HG02973 (cell line): ENCODE measurements at regions not wholly inside any gene's neighbourhood (a gene's known extent, or its start where the extent isn't known, plus 50 kb on each side); places are given as distances from the start of the nearest gene placed in this dataset.

Source experiments
- ATAC-seq: cut with Tn5 transposase; IDR thresholded peaks from one replicate; pipeline ENCODE4 v1.9.1; 2021; ENCODE audit warnings: moderate library complexity; ENCODE audit not compliant: unreplicated experiment

- ATAC-seq, result no peak
These were observed 261.0 kb downstream of the STK31 start for GRCh38 chr7:23971031-23971430.

GRCh38 chr7:23972057-23972456 lies 262.0 kb downstream of the STK31 start:
- ATAC-seq, result no peak

GRCh38 chr7:23973264-23973663 lies 263.2 kb downstream of the STK31 start:
- ATAC-seq, result no peak

DNA sequence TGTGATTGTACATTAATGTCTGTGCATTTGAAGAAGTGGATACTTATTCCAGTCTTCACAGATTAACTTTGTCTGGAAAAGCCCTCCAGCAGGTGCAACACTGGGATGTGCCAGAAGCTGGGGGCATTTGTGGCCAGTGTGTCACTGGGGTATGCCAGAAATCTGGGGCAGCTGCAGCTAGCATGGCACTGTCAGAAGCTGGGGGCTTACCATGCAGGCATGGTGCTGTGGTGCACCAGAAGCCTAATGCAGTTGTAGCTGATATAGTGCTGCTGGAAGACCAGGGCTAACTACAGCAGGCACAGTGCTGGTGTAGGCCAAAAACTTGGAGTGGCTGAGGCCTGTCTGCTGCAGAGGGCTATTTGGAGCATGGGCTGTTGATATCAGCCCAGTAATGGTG lies 270.1 kb downstream of the STK31 start:
- ATAC-seq, result no peak

DNA sequence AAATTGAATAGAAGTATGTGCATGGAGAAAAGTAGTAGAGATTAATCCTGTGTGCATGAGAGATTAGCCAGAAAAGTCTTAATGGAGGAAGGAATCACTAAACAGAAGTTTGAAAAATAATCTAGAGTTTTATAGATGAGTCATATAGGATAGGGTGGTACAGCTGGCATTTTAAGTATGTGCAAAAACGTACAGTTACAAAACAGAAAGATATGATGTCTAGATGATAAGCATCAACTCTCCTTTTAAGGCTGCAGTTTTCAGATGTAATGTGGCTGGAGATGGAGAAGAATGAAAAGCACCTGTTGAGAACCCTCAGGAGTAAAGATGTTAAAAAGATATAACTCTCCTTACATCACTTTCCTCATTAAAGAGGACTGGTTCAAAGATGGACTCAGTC lies 271.3 kb downstream of the STK31 start:
- ATAC-seq, result no peak

DNA sequence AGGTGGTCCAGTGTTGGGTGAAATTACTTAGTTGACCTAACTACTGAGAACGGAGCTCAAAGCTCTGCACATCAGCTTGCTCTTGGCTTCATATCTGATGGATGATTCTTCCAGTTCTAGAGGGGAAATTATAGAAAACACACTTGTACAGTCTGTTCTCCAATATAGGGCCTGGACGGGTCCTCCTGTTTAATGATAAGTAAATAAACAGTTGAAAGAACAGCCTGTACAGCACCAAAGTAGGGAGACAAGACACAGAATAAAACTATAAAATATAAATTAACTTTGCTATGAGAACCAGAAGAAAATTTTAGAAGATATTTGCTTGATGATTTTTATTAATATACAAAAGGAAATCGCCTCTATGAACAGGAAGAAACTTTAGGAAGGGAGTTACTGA lies 271.7 kb downstream of the STK31 start:
- ATAC-seq, result no peak

DNA sequence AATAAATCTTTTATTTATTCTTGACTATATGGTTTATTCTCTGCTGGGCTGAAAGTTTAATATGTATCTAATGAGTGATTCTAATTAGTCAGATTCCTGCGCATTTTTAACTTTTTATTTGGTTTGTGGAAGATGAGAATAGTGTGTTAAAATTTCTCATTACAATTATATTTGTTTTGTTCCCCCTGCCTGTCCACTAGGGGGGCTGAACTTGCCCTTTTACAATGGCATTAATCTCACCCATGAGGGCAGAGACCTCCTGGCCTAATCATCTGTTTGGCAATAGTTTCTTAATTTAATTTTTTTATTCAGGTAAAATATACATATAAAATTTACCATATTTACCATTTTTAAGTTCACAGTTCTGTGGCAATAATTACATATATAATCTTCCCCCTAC lies 278.5 kb upstream of the NPY start:
- ATAC-seq, result no peak

- no peak for ATAC-seq
These were observed 273.5 kb upstream of the NPY start for GRCh38 chr7:24010495-24010894.

GRCh38 chr7:24017519-24017918 lies 266.5 kb upstream of the NPY start:
- no peak for ATAC-seq

GRCh38 chr7:24018331-24018730 lies 265.7 kb upstream of the NPY start:
- ATAC-seq, result no peak

DNA sequence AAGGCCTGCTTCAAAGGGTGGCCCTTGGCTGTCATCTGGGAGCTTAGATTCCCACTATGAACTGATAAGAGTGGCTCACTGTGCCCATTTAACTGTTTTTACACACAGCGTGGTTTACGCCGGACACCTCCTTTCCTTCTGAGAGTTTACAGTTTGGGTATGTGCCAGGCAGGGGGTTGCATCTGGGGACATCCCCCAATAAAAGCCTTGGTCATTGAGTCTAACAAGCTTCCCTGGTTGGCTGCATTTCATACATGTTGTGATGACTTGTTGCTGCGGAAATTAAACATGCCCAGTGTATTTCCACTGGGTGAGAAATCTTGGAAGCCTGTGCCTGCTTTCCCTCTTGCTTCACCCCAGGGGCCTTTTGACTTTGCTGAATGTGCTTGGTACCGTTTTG lies 264.1 kb upstream of the NPY start:
- ATAC-seq, result no peak

DNA sequence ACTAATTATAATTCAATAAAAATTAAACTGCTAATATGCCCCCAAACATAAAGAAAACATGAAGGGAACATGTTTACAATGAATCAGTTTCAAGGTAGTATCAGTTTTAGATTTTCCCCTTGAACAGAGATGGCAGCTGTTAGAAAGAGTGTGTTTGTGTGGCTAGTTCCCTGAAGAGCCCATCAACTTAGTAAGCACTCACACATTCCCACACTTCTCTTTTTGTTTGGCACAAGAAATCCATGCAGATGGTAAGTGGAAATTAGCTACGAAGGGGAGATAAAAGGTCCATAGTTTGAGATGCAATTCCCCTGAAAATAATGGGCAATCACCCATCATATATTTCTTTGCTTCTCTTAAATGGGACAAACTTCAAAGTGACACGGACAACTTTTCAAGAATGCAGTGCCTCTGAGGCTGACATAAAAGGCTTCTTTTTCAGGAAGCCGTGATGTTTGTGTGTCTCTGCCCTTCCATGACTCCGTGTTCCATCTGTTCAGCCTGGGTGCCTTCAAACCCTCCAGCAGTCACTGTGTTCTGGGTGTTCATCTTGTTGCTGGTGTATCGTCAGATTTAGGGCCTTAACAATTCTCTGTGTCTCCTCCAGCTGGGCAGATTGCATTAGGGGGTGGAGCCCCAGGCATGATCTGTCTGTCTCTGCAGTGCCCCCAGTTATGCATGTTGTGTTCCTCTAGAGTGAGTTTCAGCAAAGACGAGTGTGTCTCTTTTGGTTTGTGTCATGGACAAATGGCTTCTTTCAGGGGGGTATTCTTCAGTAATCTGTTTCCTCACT lies 259.5 kb upstream of the NPY start:
- ATAC-seq, result no peak

GRCh38 chr7:24025094-24025493 lies 258.9 kb upstream of the NPY start:
- no peak for ATAC-seq

GRCh38 chr7:24025765-24026164 lies 258.2 kb upstream of the NPY start:
- no peak for ATAC-seq

- ATAC-seq, result no peak
These were observed 257.6 kb upstream of the NPY start for GRCh38 chr7:24026351-24026750.

- ATAC-seq, result no peak
These were observed 254.9 kb upstream of the NPY start for GRCh38 chr7:24029068-24029467.

GRCh38 chr7:24034251-24034650 lies 249.7 kb upstream of the NPY start:
- ATAC-seq, result no peak

DNA sequence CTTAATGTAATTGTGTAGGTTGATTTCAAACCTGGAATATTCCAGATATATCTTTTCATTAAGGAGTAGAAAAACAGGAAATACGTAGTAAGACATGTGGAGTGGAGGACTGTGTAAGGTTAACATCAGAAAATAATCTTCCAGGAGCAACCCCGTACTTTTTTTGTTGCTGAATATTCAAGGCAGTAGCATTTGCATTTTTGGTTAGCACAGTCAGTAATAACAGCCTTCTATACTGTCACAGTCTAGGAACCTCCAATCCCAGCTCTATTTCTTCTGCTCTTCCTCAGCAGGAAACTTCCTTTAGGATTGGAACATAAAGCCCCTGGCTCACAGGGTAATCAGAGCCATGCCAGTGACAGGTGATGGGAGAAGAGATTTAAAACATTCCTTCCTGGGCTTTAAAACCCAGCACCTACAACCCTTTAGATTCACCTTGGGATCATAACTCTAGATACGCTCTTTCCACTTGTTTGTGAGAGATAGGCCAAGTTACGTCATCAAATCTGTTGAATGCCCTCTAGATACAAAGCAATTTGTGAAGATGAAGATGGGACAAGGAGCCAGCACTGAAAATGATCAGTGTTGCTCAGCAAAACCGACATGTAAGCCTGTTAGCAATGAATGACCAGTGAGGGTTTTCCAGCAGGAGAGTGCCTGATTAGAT lies 248.5 kb upstream of the NPY start:
- no peak for ATAC-seq

DNA sequence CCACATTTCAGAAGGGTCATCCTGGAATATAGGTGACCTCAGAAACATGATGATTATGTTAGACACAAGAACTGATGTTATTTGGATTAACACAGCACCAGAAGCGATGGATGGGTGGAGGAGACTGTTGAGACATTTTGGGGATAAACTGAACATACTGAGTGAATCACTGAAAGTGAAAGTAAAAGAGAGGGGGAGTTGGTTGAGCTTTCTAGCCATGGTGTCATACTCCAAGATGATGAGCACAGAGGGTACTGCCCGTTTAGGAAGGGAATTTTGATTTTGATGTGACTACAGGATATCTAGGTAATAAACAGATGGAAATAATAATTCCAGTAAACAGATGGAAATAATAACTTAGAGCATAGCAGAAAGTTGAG lies 248.0 kb upstream of the NPY start:
- ATAC-seq, result no peak

GRCh38 chr7:24038993-24039392 lies 245.0 kb upstream of the NPY start:
- no peak for ATAC-seq

DNA sequence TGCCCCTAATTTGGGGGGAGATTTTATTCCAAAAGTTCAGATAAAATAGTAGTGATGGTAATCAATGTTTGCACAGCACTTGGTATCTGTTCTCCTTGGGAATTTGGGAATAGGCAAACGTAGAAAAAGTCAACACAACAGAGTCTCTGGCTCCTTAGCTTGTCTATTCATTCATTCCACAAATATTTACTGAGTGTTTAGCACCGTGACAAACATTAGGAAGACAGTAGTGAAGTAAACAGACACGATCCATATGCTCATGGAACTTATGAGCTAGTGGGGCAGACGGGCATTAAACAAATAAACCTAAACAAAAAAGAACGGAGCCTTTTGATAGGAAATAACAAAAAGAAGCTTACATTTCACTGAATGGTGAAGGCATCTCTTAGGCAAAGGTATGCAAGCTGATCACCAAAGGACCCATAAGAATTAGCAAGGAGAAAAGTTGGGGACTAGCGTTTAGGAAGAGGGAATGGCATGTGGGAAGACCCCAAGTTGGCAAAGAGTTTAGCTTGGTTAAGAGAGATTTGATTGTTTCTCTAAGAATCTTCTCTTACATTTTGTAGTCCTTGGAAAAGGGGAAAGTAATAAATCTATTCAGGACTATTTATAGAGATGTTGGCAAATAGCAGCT lies 243.9 kb upstream of the NPY start:
- no peak for ATAC-seq

GRCh38 chr7:24042028-24042427 lies 242.0 kb upstream of the NPY start:
- no peak for ATAC-seq
